H9 (cell line): ENCODE measurements at regions not wholly inside any gene's neighbourhood (a gene's known extent, or its start where the extent isn't known, plus 50 kb on each side); places are given as distances from the start of the nearest gene placed in this dataset.

ENCODE experiments used
- DNase-seq: peaks from one replicate; pipeline ENCODE4 v3.0.0-alpha.2; 2017
- H2AFZ ChIP-seq: one replicate; pipeline ENCODE4 v1.6.1; 2013; ENCODE audit warnings: mild to moderate bottlenecking, low read length, control low read depth, moderate library complexity
- H2AK5ac ChIP-seq: 2 replicates; pipeline ENCODE4 v1.6.1; 2013; ENCODE audit warnings: low read length, control low read depth, mixed read lengths; ENCODE audit not compliant: insufficient read length
- H2BK120ac ChIP-seq: one replicate; pipeline ENCODE4 v1.6.1; 2013; ENCODE audit warnings: low read depth, mild to moderate bottlenecking, low read length, control low read depth, inconsistent platforms; ENCODE audit not compliant: poor library complexity, severe bottlenecking
- H2BK12ac ChIP-seq: 2 replicates; pipeline ENCODE4 v1.6.1; 2013; ENCODE audit warnings: low read length, control low read depth, mixed read lengths, low read depth; ENCODE audit not compliant: insufficient read length
- H2BK15ac ChIP-seq: 2 replicates; pipeline ENCODE4 v1.6.1; 2013; ENCODE audit warnings: low read depth, low read length, control low read depth
- H2BK20ac ChIP-seq: one replicate; pipeline ENCODE4 v1.6.1; 2013; ENCODE audit warnings: low read depth, mild to moderate bottlenecking, low read length, control low read depth, inconsistent platforms; ENCODE audit not compliant: poor library complexity, severe bottlenecking
- H2BK5ac ChIP-seq: 2 replicates; pipeline ENCODE4 v1.6.1; 2013; ENCODE audit warnings: low read length, control low read depth, mixed read lengths; ENCODE audit not compliant: insufficient read length
- H3K14ac ChIP-seq: 2 replicates; pipeline ENCODE4 v1.6.1; 2013; ENCODE audit warnings: low read length, control low read depth; ENCODE audit not compliant: insufficient read depth
- H3K18ac ChIP-seq: 2 replicates; pipeline ENCODE4 v1.6.1; 2013; ENCODE audit warnings: low read depth, mild to moderate bottlenecking, mixed read lengths, low read length, control low read depth; ENCODE audit not compliant: insufficient read length
- H3K23ac ChIP-seq: 2 replicates; pipeline ENCODE4 v1.6.1; 2013; ENCODE audit warnings: low read length, control low read depth, mixed read lengths, low read depth; ENCODE audit not compliant: insufficient read length
- H3K23me2 ChIP-seq: 2 replicates; pipeline ENCODE4 v1.6.1; 2013; ENCODE audit warnings: low read depth, mild to moderate bottlenecking, mixed read lengths, low read length, control low read depth; ENCODE audit not compliant: insufficient read length, poor library complexity, severe bottlenecking
- H3K27ac ChIP-seq: 2 replicates; pipeline ENCODE4 v1.5.1; 2013; ENCODE audit warnings: low read length, control low read depth, mixed read lengths, low read depth; ENCODE audit not compliant: insufficient read length
- H3K27me3 ChIP-seq: 2 replicates; pipeline ENCODE4 v1.6.1; 2013; ENCODE audit warnings: low read length, control low read depth, inconsistent platforms; ENCODE audit not compliant: insufficient read depth
- H3K4ac ChIP-seq: 2 replicates; pipeline ENCODE4 v1.6.1; 2013; ENCODE audit warnings: low read depth, mild to moderate bottlenecking, control low read depth, inconsistent platforms, low read length, moderate library complexity
- H3K4me1 ChIP-seq: 2 replicates; pipeline ENCODE4 v1.6.1; 2013; ENCODE audit warnings: low read length, control low read depth, inconsistent platforms; ENCODE audit not compliant: insufficient read depth
- H3K4me2 ChIP-seq: 2 replicates; pipeline ENCODE4 v1.6.1; 2013; ENCODE audit warnings: low read length, control low read depth, mixed read lengths; ENCODE audit not compliant: insufficient read length, insufficient read depth
- H3K56ac ChIP-seq: 2 replicates; pipeline ENCODE4 v1.6.1; 2013; ENCODE audit warnings: low read depth, mild to moderate bottlenecking, mixed read lengths, low read length, control low read depth; ENCODE audit not compliant: insufficient read length
- H3K79me1 ChIP-seq: 2 replicates; pipeline ENCODE4 v1.6.1; 2013; ENCODE audit warnings: low read depth, mild to moderate bottlenecking, moderate library complexity, low read length, control low read depth, inconsistent platforms; ENCODE audit not compliant: insufficient read depth, poor library complexity, severe bottlenecking
- H3K79me2 ChIP-seq: 2 replicates; pipeline ENCODE4 v1.6.1; 2013; ENCODE audit warnings: low read length, control low read depth, inconsistent platforms; ENCODE audit not compliant: insufficient read depth
- H3K9ac ChIP-seq: 2 replicates; pipeline ENCODE4 v1.6.1; 2013; ENCODE audit warnings: low read length, control low read depth, mixed read lengths; ENCODE audit not compliant: insufficient read length; ENCODE audit errors: extremely low read depth
- H3K9me3 ChIP-seq: one replicate; pipeline ENCODE4 v1.6.1; 2013; ENCODE audit warnings: low read depth, low read length, inconsistent platforms; ENCODE audit not compliant: control insufficient read depth
- H3T11ph ChIP-seq: one replicate; pipeline ENCODE4 v1.6.1; 2013; ENCODE audit warnings: mild to moderate bottlenecking, low read length, control low read depth, inconsistent platforms
- H4K20me1 ChIP-seq: one replicate; pipeline ENCODE4 v1.6.1; 2013; ENCODE audit not compliant: control insufficient read depth, insufficient read length, insufficient read depth
- H4K5ac ChIP-seq: 2 replicates; pipeline ENCODE4 v1.6.1; 2013; ENCODE audit warnings: low read depth, mild to moderate bottlenecking, mixed read lengths, low read length, control low read depth; ENCODE audit not compliant: insufficient read length
- H4K8ac ChIP-seq: replicated peaks from 2 replicates; pipeline ENCODE4 v1.6.1; 2013; ENCODE audit warnings: low read length, control low read depth, mixed read lengths, low read depth; ENCODE audit not compliant: insufficient read length
- H4K91ac ChIP-seq: 2 replicates; pipeline ENCODE4 v1.6.1; 2013; ENCODE audit warnings: low read depth, mild to moderate bottlenecking, moderate library complexity, mixed read lengths, low read length, control low read depth; ENCODE audit not compliant: insufficient read length
- H3K27ac Mint-ChIP-seq, 3 experiments: 2 replicates in 2 of 3; 3 replicates in 1 of 3; pipeline ENCODE4 v1.8.0; 2020 to 2021; ENCODE audit warnings: mixed read lengths in 3 of 3, mild to moderate bottlenecking in 1 of 3, moderate library complexity in 1 of 3
- H3K27me3 Mint-ChIP-seq: 2 replicates; pipeline ENCODE4 v1.8.0; 2021; ENCODE audit warnings: low read depth, mild to moderate bottlenecking, moderate library complexity, mixed read lengths
- H3K36me3 Mint-ChIP-seq, 3 experiments: 2 replicates in 2 of 3; 3 replicates in 1 of 3; pipeline ENCODE4 v1.8.0; 2020 to 2021; ENCODE audit warnings: low read depth in 3 of 3, mixed read lengths in 3 of 3; ENCODE audit not compliant: insufficient read depth in 1 of 3
- H3K4me1 Mint-ChIP-seq, 2 experiments: 2 replicates each; pipeline ENCODE4 v1.8.0; 2020; ENCODE audit warnings: mixed read lengths in 2 of 2
- H3K4me3 Mint-ChIP-seq, 2 experiments: 2 replicates in 1 of 2; 3 replicates in 1 of 2; pipeline ENCODE4 v1.8.0; 2020 to 2021; ENCODE audit warnings: mild to moderate bottlenecking in 2 of 2, mixed read lengths in 2 of 2, moderate library complexity in 1 of 2
- H3K9me3 Mint-ChIP-seq, 2 experiments: 2 replicates in 1 of 2; 3 replicates in 1 of 2; pipeline ENCODE4 v1.8.0; 2020; ENCODE audit warnings: mild to moderate bottlenecking in 2 of 2, mixed read lengths in 2 of 2, moderate library complexity in 1 of 2
- WGBS: extraction: QIAGEN DNeasy Blood & Tissue Kit; methylation state at CpG from one replicate; pipeline ENCODE4 v1.1.7; 2013; ENCODE audit warnings: missing lambda C conversion rate, low lambda C conversion rate, mixed read lengths; ENCODE audit not compliant: insufficient read length; ENCODE audit errors: extremely low coverage; 5-methylcytosine and 5-hydroxymethylcytosine counted together
- TF ChIP-seq, protein P1 (sequence below): fragments of 200-600 bp; sonication (generic); conservative IDR thresholded peaks from 3 replicates; pipeline ENCODE4 v1.8.0; 2021; ENCODE audit warnings: antibody characterized with exemption, mild to moderate bottlenecking

DNA sequence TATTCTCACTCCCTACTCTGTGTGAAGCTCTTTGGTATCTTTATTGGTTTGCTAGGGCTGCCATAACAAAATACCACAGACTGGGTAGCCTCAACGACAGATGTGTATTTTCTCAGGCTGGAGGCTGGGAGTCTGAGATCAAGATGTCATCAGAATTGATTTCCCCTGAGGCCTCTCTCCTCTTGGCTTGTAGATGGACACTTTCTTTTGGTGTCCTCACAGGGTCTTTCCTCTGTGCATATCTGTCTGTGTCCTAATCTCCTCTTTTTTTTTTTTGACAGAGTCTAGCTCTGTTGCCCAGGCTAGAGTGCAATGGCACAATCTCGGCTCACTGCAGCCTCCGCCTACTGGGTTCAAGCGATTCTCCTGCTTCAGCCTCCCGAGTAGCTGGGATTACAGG, 71.4 kb upstream of the KCNJ6 start:
- H3K23me2 ChIP-seq: no peaks in the 10 kb centered on the region
- H3K18ac ChIP-seq: no peak overlapping the region
- no peaks in the 10 kb centered on the region for H3K27me3 ChIP-seq
- TF ChIP-seq, protein P1, sequence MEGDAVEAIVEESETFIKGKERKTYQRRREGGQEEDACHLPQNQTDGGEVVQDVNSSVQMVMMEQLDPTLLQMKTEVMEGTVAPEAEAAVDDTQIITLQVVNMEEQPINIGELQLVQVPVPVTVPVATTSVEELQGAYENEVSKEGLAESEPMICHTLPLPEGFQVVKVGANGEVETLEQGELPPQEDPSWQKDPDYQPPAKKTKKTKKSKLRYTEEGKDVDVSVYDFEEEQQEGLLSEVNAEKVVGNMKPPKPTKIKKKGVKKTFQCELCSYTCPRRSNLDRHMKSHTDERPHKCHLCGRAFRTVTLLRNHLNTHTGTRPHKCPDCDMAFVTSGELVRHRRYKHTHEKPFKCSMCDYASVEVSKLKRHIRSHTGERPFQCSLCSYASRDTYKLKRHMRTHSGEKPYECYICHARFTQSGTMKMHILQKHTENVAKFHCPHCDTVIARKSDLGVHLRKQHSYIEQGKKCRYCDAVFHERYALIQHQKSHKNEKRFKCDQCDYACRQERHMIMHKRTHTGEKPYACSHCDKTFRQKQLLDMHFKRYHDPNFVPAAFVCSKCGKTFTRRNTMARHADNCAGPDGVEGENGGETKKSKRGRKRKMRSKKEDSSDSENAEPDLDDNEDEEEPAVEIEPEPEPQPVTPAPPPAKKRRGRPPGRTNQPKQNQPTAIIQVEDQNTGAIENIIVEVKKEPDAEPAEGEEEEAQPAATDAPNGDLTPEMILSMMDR: no peak
- H3K56ac ChIP-seq: no peak overlapping the region
- H3K36me3 Mint-ChIP-seq: no peaks in the 10 kb centered on the region; a peak in 1 of 7 replicates
- H3K9ac ChIP-seq: no peak overlapping the region
- H4K5ac ChIP-seq: no peak overlapping the region
- H3K9me3 ChIP-seq: no peaks in the 10 kb centered on the region
- H3K27me3 Mint-ChIP-seq: no peaks in the 10 kb centered on the region; the same call in none of the 2 replicates
- H3K27ac ChIP-seq: no peak overlapping the region
- no peak overlapping the region for H3T11ph ChIP-seq
- no peak overlapping the region for H4K91ac ChIP-seq
- no peak overlapping the region for H2BK5ac ChIP-seq
- no peak overlapping the region for H3K14ac ChIP-seq
- no peak overlapping the region for H2BK120ac ChIP-seq
- no peaks in the 10 kb centered on the region for H3K79me1 ChIP-seq
- no peak overlapping the region for H3K23ac ChIP-seq
- no peak overlapping the region for H2BK12ac ChIP-seq
- H3K4me1 Mint-ChIP-seq: no peaks in the 10 kb centered on the region
- H2AK5ac ChIP-seq: no peak overlapping the region
- no peak overlapping the region for H3K4ac ChIP-seq
- H3K4me2 ChIP-seq: no peak overlapping the region
- no peak overlapping the region for H2BK20ac ChIP-seq
- H3K79me2 ChIP-seq: no peaks in the 10 kb centered on the region
- WGBS: no CpG with 5 or more reads among the region's 5 CpGs
- no peak overlapping the region for H2BK15ac ChIP-seq
- no peaks in the 10 kb centered on the region for H3K4me1 ChIP-seq
- no peaks in the 10 kb centered on the region; a peak in 1 of 5 replicates for H3K9me3 Mint-ChIP-seq
- no peak for DNase-seq
- no peaks in the 10 kb centered on the region for H4K20me1 ChIP-seq
- no peak overlapping the region for H3K27ac Mint-ChIP-seq
- no peak overlapping the region for H4K8ac ChIP-seq
- no peak overlapping the region for H3K4me3 Mint-ChIP-seq
- no peak overlapping the region for H2AFZ ChIP-seq
